ENCODE measurements at regions not wholly inside any gene's neighbourhood (a gene's known extent, or its start where the extent isn't known, plus 50 kb on each side); places are given as distances from the start of the nearest gene placed in this dataset.

DNA sequence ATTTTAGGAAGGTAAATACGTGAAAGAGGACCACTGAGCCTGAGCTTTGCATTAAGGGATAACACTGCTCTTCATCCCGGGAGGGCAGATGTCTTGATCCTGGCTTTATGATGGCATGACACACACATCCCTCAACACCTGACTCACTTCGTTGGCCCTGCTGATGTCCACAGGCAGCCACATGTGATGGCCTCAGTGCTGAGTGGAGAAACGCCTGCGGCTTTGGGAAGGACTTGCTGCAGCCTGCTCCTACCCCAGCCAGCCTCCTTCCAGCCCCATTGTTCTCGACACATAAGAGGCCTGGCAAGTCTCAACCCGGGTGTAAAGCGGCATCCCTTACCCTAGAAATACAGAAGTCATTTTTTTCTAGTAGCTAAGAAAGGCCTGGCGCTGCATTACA, 169.0 kb downstream of the SYK start:
- TF ChIP-seq EZH2 (IDR thresholded peaks at IDR 0.05) (no peak), POLR2AphosphoS5 (IDR thresholded peaks at IDR 0.05; ENCODE audit: borderline replicate concordance, low read depth, low read length) (no peak), FOXP2 (optimal IDR thresholded peaks at IDR 0.05; ENCODE audit: control extremely low read depth, extremely low read length, insufficient read depth) (no peak)
